ENCODE measurements at regions not wholly inside any gene's neighbourhood (a gene's known extent, or its start where the extent isn't known, plus 50 kb on each side); places are given as distances from the start of the nearest gene placed in this dataset.

GRCh38 chr16:13791095-13791494, 128.9 kb upstream of the ERCC4 start:
- TF ChIP-seq, protein P1, sequence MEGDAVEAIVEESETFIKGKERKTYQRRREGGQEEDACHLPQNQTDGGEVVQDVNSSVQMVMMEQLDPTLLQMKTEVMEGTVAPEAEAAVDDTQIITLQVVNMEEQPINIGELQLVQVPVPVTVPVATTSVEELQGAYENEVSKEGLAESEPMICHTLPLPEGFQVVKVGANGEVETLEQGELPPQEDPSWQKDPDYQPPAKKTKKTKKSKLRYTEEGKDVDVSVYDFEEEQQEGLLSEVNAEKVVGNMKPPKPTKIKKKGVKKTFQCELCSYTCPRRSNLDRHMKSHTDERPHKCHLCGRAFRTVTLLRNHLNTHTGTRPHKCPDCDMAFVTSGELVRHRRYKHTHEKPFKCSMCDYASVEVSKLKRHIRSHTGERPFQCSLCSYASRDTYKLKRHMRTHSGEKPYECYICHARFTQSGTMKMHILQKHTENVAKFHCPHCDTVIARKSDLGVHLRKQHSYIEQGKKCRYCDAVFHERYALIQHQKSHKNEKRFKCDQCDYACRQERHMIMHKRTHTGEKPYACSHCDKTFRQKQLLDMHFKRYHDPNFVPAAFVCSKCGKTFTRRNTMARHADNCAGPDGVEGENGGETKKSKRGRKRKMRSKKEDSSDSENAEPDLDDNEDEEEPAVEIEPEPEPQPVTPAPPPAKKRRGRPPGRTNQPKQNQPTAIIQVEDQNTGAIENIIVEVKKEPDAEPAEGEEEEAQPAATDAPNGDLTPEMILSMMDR (conservative IDR thresholded peaks at IDR 0.05; ENCODE audit: low read depth, low read length), result no peak
- no peak for TF ChIP-seq SMC3 (IDR thresholded peaks at IDR 0.05; ENCODE audit: low read depth, low read length)

Data from IMR-90 (cell line).